Inflammatory macrophage treated with lipopolysaccharide for 4 hours (primary cell): ENCODE measurements at regions not wholly inside any gene's neighbourhood (a gene's known extent, or its start where the extent isn't known, plus 50 kb on each side); places are given as distances from the start of the nearest gene placed in this dataset.
"Not testable (repeated sequence)": the region's sequence is repeated elsewhere in the genome, so short reads cannot be mapped to it uniquely, and the experiment has no call there.

Experiments
- DNase-seq: peaks from one replicate; pipeline ENCODE4 v3.0.0-alpha.2; 2020

- DNase-seq, result no peak
These were observed 467.4 kb upstream of the FOXG1 start for GRCh38 chr14:28299227-28299626.

GRCh38 chr14:28300356-28300755 is 466.2 kb upstream of the FOXG1 start:
- DNase-seq, result no peak

DNA sequence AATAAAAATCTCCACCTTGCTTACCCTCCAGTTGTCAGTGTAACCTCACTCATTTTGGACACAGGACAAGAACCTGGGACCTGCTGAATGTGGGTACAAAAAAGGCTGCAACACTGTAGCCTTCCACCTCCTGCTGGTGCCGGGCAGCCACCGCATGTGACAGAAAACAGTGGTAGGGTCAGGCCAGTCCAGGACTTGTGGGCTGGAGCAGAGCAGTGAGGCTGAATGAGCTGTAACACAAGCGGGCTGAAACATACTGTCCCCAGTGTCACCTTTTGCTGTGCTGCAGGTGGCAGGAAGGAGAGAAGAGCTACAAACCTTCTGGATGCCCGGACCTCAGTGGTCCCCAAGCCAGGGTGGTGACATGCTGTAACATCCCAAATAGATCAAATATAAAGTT is 465.4 kb upstream of the FOXG1 start:
- DNase-seq, result no peak

- DNase-seq, result no peak
These were observed 463.3 kb upstream of the FOXG1 start for GRCh38 chr14:28303248-28303647.

DNA sequence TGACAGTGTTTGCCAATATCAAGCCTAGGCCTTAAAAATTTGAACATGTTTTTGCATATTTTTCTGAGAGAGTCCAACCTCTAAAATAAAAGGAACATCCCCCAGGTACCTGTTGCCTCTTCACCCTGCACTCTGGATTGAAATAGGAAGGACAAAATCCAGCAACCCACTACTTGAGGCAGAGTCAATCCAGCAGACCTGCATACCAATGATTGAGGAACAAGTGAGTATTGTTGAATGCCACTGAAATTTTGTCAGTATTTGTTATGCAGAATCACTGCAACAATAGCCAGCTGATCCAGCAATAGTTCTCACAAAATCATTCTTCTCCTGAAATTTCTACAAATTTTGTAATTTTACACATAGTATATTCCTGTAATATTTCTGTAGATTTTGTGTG is 460.6 kb upstream of the FOXG1 start:
- no peak for DNase-seq

DNA sequence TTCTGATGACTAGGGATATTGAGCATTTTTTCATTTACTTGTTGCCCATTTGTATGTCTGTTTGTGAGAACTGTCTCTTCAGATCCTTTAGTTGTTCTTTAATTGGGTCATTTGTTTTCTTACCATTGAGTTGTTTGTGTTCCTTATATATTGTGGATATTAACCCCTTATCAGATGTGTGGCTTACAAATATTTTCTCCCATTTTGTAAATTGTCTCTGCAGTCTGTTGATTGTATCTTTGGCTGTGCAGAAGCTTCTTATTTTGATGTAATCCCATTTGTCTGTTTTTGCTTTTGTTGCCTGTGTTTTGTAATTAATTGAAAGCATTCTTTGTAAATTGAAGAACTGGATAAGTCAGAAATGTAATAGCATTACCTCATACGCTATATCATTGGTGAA is 459.1 kb upstream of the FOXG1 start:
- no peak for DNase-seq

DNA sequence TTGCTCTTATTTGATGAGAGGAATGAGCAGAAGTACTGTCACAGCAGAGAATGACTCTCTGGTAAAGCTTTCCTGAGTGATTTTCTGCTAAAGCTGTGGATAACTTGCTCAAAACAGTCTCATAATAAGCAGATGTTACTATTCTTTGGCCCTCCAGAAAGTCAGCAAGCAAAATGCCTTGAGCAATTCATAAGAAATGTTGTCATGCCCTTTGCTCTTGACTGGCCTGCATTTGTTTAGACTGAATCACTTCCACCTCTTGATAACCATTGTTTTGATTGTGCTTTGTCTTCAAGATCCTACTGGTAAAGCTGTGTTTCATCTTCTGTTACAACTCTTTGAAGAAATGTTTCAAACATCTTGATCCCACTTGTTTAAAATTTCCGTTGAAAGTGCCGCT is 457.9 kb upstream of the FOXG1 start:
- no peak for DNase-seq

DNA sequence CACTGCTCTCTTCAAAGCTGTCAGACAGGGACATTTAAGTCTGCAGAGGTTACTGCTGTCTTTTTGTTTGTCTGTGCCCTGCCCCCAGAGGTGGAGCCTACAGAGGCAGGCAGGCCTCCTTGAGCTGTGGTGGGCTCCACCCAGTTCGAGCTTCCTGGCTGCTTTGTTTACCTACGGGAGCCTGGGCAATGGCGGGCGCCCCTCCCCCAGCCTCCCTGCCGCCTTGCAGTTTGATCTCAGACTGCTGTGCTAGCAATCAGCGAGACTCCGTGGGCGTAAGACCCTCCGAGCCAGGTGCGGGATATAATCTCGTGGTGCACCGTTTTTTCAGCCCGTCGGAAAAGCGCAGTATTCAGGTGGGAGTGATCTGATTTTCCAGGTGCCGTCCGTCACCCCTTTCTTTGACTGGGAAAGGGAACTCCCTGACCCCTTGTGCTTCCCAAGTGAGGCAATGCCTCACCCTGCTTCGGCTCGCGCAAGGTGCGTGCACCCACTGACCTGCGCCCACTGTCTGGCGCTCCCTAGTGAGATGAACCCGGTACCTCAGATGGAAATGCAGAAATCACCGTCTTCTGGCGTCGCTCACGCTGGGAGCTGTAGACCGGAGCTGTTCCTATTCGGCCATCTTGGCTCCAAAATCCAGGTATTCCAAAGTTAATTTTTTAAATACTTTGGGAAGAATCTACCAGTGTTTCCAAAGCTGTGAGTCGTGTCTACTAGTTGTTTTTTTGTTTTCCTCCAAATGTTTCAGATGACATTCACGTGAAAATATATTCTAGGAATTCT is 448.5 kb upstream of the FOXG1 start:
- DNase-seq, result not testable (repeated sequence)

GRCh38 chr14:28321475-28322244 is 444.9 kb upstream of the FOXG1 start:
- no peak for DNase-seq

GRCh38 chr14:28323366-28323765 is 443.2 kb upstream of the FOXG1 start:
- no peak for DNase-seq

GRCh38 chr14:28323951-28324741 is 442.4 kb upstream of the FOXG1 start:
- no peak for DNase-seq

- DNase-seq, result no peak
These were observed 425.8 kb upstream of the FOXG1 start for GRCh38 chr14:28340816-28341215.

GRCh38 chr14:28344381-28344780 is 422.2 kb upstream of the FOXG1 start:
- DNase-seq, result no peak

DNA sequence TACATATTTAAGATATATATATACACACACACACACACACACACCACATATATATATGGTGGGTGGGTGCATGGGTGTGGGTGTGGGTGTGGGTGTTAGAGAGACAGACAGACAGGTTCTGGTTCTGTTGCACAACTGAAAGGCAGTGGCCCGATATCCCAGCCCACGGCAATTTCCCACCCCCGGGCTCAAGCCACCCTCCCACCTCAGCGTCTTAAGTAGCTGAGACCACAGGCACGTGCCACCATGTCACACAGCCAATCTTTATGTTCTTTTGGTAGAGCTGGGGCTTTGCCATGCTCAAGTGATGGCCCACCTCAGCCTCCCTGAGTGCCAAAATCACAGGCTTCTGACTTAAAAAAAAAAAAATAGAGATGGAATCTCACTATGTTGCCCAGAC is 417.8 kb upstream of the FOXG1 start:
- no peak for DNase-seq

DNA sequence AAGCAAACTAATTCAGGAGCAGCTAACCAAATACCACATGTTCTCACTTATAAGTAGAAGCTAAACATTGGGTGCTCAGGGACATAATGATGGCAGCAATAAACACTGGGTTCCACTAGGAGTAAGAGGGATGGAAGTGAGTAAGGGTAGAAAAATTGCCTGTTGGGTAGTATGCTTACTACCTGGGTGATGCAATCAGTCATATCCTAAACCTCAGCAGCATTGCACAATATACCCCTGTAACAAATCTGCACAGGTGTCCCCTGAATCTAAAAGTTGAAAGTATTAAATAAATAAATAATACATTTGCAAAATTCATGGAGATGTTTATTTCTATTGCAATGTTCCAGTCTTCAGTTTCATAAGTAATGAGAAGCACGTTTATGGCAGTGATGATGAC is 409.8 kb upstream of the FOXG1 start:
- DNase-seq, result no peak

DNA sequence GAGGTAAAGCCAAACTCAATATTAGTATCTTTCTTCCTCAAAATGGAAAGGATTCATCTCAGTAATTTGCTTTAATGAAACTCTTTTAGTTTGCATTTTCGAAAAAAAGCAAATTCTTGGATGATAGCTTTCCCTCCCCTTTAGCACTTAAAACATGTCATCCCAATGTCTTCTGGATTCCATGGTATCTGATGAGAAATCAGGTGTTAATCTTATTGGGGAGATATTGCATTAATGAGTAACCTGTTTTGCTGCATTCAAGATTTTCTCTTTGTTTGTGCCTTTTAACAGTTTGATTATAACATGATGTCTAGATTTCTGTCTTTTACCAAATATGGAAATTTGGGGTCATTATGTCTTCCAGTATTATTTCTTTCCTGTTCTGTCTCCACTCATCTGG is 405.1 kb upstream of the FOXG1 start:
- no peak for DNase-seq

DNA sequence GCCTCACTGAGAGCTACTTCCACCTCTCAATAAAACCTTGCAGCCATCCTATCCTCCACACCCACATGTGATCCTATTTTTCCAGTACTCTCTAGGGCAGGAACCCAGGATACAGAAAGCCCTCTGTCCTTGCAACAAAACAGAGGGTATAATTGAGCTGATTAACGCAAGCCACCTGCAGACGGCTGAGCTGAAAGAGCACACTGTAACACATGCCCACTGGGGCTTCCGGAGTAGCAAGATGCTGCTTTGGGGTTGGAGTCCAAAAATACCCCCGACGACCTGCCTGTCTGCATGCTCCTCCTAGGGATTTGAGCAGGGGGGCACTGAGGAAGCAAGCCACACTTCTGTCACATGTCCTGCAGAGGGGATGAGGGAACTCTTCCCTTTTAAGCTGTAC is 401.1 kb upstream of the FOXG1 start:
- DNase-seq, result no peak

GRCh38 chr14:28373721-28374120 is 392.9 kb upstream of the FOXG1 start:
- DNase-seq, result peak; percentile 36

DNA sequence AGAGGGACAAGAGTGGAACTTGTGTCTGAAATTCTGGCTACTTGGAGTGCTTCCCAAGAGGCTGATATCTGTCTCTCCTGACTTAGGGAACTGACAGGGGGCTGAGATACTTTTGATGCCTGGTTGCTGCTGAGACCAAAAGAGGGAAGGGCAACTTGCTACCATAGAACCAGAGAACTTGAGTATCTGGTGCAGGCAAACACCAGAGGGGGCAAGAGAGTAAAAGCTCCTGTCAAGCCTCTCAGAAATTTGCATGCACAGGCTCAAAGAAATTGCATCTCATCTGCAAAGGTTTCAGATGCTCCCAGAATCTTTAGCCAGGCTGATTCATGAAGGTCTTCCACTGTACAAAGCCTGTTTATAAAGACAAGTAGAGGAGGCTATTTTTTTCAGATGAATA is 391.3 kb upstream of the FOXG1 start:
- peak; percentile 17 for DNase-seq

DNA sequence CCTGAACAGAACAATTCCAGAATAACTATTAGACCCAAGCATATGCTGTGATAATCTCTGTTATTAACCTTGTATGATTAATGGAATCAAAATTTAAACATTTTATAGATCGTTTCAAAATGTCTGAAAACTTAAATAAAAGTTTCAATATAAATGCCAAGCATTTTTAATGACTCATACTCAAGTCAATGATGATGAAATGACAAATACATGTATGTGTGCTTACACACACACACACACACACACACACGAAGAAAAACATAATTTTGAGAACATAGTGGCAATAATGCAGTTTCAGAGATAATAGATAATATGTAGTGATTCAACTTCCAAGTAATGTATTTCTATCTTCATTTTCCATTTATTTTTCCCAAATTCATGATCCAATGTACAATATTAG is 384.9 kb upstream of the FOXG1 start:
- DNase-seq, result no peak

- no peak for DNase-seq
These were observed 384.0 kb upstream of the FOXG1 start for GRCh38 chr14:28382444-28383190.

- DNase-seq, result no peak
These were observed 368.1 kb upstream of the FOXG1 start for GRCh38 chr14:28398506-28398905.

DNA sequence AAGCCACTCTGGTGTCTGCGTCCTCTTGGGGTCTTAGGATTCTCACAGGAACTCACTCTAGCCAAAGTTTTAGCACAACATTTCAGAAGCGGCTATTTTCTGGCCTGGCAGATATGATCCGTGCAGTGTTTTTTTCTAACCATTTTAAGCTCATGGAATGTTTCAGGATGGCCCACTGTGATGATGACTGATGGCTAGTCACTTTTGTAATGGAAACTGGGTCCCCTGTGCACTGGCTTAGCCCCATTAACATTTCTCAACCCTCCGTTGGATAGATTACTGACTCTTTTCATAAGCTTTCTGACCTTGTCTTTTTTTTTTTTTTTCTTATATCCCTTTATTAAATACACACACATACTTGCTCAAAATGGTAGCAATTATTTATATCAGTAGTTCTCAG is 364.9 kb upstream of the FOXG1 start:
- DNase-seq, result not testable (repeated sequence)
